ENCODE measurements at regions not wholly inside any gene's neighbourhood (a gene's known extent, or its start where the extent isn't known, plus 50 kb on each side); places are given as distances from the start of the nearest gene placed in this dataset.

DNA sequence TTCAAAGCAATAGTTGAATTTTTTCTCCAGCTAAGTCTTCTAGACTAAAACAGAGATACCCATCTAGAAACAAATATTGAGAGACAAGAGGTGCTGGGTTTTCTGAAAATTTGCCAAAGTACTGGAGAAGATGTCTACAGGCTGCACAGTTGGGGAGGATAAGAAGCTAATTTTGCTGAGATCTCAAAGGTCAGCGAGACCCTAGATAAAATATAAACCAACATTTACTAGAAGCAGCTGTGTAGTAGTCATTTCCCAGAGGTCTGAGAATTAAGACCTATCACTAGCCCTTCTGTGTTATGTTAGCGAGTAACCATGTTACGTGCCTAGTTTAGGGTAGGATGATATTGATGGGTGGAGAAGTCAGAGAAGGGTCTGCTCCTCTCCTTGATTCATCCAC lies 208.5 kb upstream of the TNC start (continued):
- TF ChIP-seq ZNF777 (CRISPR knock-in tag; IDR thresholded peaks at IDR 0.05) (no peak), ZNF558 (CRISPR knock-in tag; IDR thresholded peaks at IDR 0.05; ENCODE audit: borderline replicate concordance) (no peak), ARHGAP35 (CRISPR knock-in tag; IDR thresholded peaks at IDR 0.05; ENCODE audit: borderline replicate concordance) (no peak), SP5 (CRISPR knock-in tag; IDR thresholded peaks at IDR 0.05; ENCODE audit: borderline replicate concordance, low read depth) (no peak), ZNF782 (CRISPR knock-in tag; IDR thresholded peaks at IDR 0.05; ENCODE audit: borderline replicate concordance) (no peak), MEF2D (CRISPR knock-in tag; IDR thresholded peaks at IDR 0.05) (no peak), DNMT3B (CRISPR knock-in tag; conservative IDR thresholded peaks at IDR 0.05) (no peak)

GRCh38 chr9:115327436-115328122 lies 209.6 kb upstream of the TNC start:
- DNase-seq (ENCODE audit: low spot score), result no peak
- no peak overlapping the region for H3K9ac ChIP-seq (ENCODE audit: insufficient read depth, low read depth, low read length)
- H3K4me1 ChIP-seq (ENCODE audit: insufficient read depth, low read length), result no peaks in the 10 kb centered on the region
- no peak overlapping the region for H3K4me3 ChIP-seq (replicated peaks in 1 of 3; ENCODE audit: insufficient read depth in 1 of 3, low read depth in 2 of 3, low read length in 3 of 3)
- H4K20me1 ChIP-seq (ENCODE audit: insufficient read depth, low read length), result no peaks in the 10 kb centered on the region
- no peaks in the 10 kb centered on the region for H3K27me3 ChIP-seq (ENCODE audit: control insufficient read depth in 1 of 2, insufficient read depth in 2 of 2, low read length in 2 of 2)
- ChIA-PET CTCF (ENCODE audit: low intra/inter-chr PET ratio, low total read pairs) (no interaction called here), POLR2A (no interaction called here)
- H3K27ac ChIP-seq (ENCODE audit: extremely low read length, insufficient read depth, low read length), result no peak overlapping the region
- intact Hi-C loops (cut with micrococcal nuclease; ENCODE audit: unreplicated experiment), result no loop called here
- no peaks in the 10 kb centered on the region for H3K36me3 ChIP-seq (replicated peaks in 1 of 2; ENCODE audit: control insufficient read depth in 1 of 2, insufficient read depth in 2 of 2, low read length in 2 of 2)
- no peak for FAIRE-seq
- in situ Hi-C loops (cut with HindIII; ENCODE audit: extremely low pct_ligation_motif_present, low pct_unique_long_range_greater_than_20kb), result no loop called here
- no peaks in the 10 kb centered on the region for H3K79me2 ChIP-seq (ENCODE audit: insufficient read depth, low read length)
- H3K4me2 ChIP-seq (ENCODE audit: low read depth, low read length), result no peak overlapping the region
- H2AFZ ChIP-seq (ENCODE audit: low read length), result no peak overlapping the region
- 73% methylated on average over 2 of the region's 2 CpGs for WGBS (ENCODE audit: low lambda C conversion rate)
- BruUV-seq (replicated peaks), result no TSS peak
- ATAC-seq, result no peak
- no peaks in the 10 kb centered on the region for H3K9me3 ChIP-seq (ENCODE audit: low read length)
- no peak for TF ChIP-seq ZNF766 (CRISPR knock-in tag; IDR thresholded peaks at IDR 0.05; ENCODE audit: borderline replicate concordance)
- TF ChIP-seq ZNF251 (CRISPR knock-in tag; IDR thresholded peaks at IDR 0.05), result no peak
- TF ChIP-seq ZBTB39 (CRISPR knock-in tag; IDR thresholded peaks at IDR 0.05), result no peak
- TF ChIP-seq ZNF883 (CRISPR knock-in tag; IDR thresholded peaks at IDR 0.05; ENCODE audit: not compliant biosample characterization), result no peak
- TF ChIP-seq HDAC1 (CRISPR knock-in tag; IDR thresholded peaks at IDR 0.05), result no peak
- no peak for TF ChIP-seq NFE2L1 (CRISPR knock-in tag; IDR thresholded peaks at IDR 0.05; ENCODE audit: borderline replicate concordance)
- no peak for TF ChIP-seq KLF13 (CRISPR knock-in tag; IDR thresholded peaks at IDR 0.05)
- TF ChIP-seq POLR2G (IDR thresholded peaks at IDR 0.05; ENCODE audit: low read depth, low read length), result no peak
- no peak for TF ChIP-seq ZFX (CRISPR knock-in tag; IDR thresholded peaks at IDR 0.05; ENCODE audit: low read depth)
- no peak for TF ChIP-seq PCBP1 (IDR thresholded peaks at IDR 0.05; ENCODE audit: borderline replicate concordance, low read depth, low read length)
- no peak for TF ChIP-seq ZNF670 (CRISPR knock-in tag; IDR thresholded peaks at IDR 0.05; ENCODE audit: borderline replicate concordance)
- no peak for TF ChIP-seq ZNF543 (CRISPR knock-in tag; IDR thresholded peaks at IDR 0.05)
- TF ChIP-seq ZNF414 (CRISPR knock-in tag; IDR thresholded peaks at IDR 0.05), result no peak
- no peak for TF ChIP-seq PPARG (CRISPR knock-in tag; conservative IDR thresholded peaks at IDR 0.05)
